T-helper 17 cell (primary cell): ENCODE measurements at regions not wholly inside any gene's neighbourhood (a gene's known extent, or its start where the extent isn't known, plus 50 kb on each side); places are given as distances from the start of the nearest gene placed in this dataset.

Source experiments
- ATAC-seq: fragments of 150-1000 bp; cut with Tn5 transposase; 2 replicates; pipeline ENCODE4 v1.10.0; 2021; ENCODE audit warnings: mild to moderate bottlenecking, moderate library complexity
- DNase-seq, 3 donors: peaks; one replicate each; pipeline versions ENCODE4 v3.0.0 to v3.0.0-alpha.2; 2020 to 2021
- H3K9me3 ChIP-seq: one replicate; pipeline ENCODE4 v1.7.0; 2013; ENCODE audit warnings: low read length, mild to moderate bottlenecking; ENCODE audit not compliant: control insufficient read depth, poor library complexity, severe bottlenecking
- H3K27ac Mint-ChIP-seq: one replicate; pipeline ENCODE4 v1.8.0; 2022; ENCODE audit warnings: mild to moderate bottlenecking, moderate library complexity, mixed read lengths
- H3K27me3 Mint-ChIP-seq: one replicate; pipeline ENCODE4 v1.8.0; 2022; ENCODE audit warnings: mixed read lengths
- H3K36me3 Mint-ChIP-seq: one replicate; pipeline ENCODE4 v1.8.0; 2022; ENCODE audit warnings: low read depth, mixed read lengths
- H3K4me1 Mint-ChIP-seq: one replicate; pipeline ENCODE4 v1.8.0; 2022; ENCODE audit warnings: mild to moderate bottlenecking, mixed read lengths
- H3K4me3 Mint-ChIP-seq: one replicate; pipeline ENCODE4 v1.8.0; 2022; ENCODE audit warnings: mild to moderate bottlenecking, moderate library complexity, mixed read lengths

GRCh38 chr16:51592001-51592501 lies 441.0 kb upstream of the SALL1 start:
- Mint-ChIP-seq H3K36me3 (no peaks in the 10 kb centered on the region), H3K4me1 (no peaks in the 10 kb centered on the region), H3K27ac (no peak overlapping the region), H3K4me3 (no peak overlapping the region), H3K27me3 (no peaks in the 10 kb centered on the region)
- ATAC-seq (no peak), DNase-seq (no peak)
- no peaks in the 10 kb centered on the region for H3K9me3 ChIP-seq

GRCh38 chr16:51591480-51591879 lies 440.4 kb upstream of the SALL1 start:
- no peaks in the 10 kb centered on the region for H3K9me3 ChIP-seq
- Mint-ChIP-seq H3K36me3 (no peaks in the 10 kb centered on the region), H3K4me1 (no peaks in the 10 kb centered on the region), H3K27ac (no peak overlapping the region), H3K4me3 (no peak overlapping the region), H3K27me3 (no peaks in the 10 kb centered on the region)
- ATAC-seq = no peak
- DNase-seq = no peak

- no peak for ATAC-seq
- DNase-seq = no peak
- Mint-ChIP-seq H3K4me1 (no peaks in the 10 kb centered on the region), H3K27me3 (no peaks in the 10 kb centered on the region), H3K36me3 (no peaks in the 10 kb centered on the region), H3K27ac (no peak overlapping the region), H3K4me3 (no peak overlapping the region)
- no peaks in the 10 kb centered on the region for H3K9me3 ChIP-seq
Measured at GRCh38 chr16:51579652-51580360, 428.7 kb upstream of the SALL1 start.

GRCh38 chr16:51577621-51578303 lies 426.7 kb upstream of the SALL1 start:
- no peak for ATAC-seq

GRCh38 chr16:51576498-51577195 lies 425.6 kb upstream of the SALL1 start:
- no peaks in the 10 kb centered on the region for H3K9me3 ChIP-seq
- no peaks in the 10 kb centered on the region for H3K4me1 Mint-ChIP-seq
- no peaks in the 10 kb centered on the region for H3K27me3 Mint-ChIP-seq
- no peaks in the 10 kb centered on the region for H3K36me3 Mint-ChIP-seq
- ATAC-seq = no peak
- H3K4me3 Mint-ChIP-seq = no peak overlapping the region
- no peak for DNase-seq
- no peak overlapping the region for H3K27ac Mint-ChIP-seq

More at GRCh38 chr16:51577621-51578303, 426.7 kb upstream of the SALL1 start:
- Mint-ChIP-seq H3K4me3 (no peak overlapping the region), H3K27ac (no peak overlapping the region), H3K36me3 (no peaks in the 10 kb centered on the region), H3K27me3 (no peaks in the 10 kb centered on the region), H3K4me1 (no peaks in the 10 kb centered on the region)
- no peaks in the 10 kb centered on the region for H3K9me3 ChIP-seq
- no peak for DNase-seq

- no peaks in the 10 kb centered on the region for H3K27me3 Mint-ChIP-seq
- H3K27ac Mint-ChIP-seq = no peak overlapping the region
- no peaks in the 10 kb centered on the region for H3K36me3 Mint-ChIP-seq
- DNase-seq (no peak), ATAC-seq (no peak)
- H3K4me3 Mint-ChIP-seq = no peak overlapping the region
- H3K9me3 ChIP-seq = no peaks in the 10 kb centered on the region
- H3K4me1 Mint-ChIP-seq = no peaks in the 10 kb centered on the region
Measured at GRCh38 chr16:51573191-51573590, 422.1 kb upstream of the SALL1 start.

DNA sequence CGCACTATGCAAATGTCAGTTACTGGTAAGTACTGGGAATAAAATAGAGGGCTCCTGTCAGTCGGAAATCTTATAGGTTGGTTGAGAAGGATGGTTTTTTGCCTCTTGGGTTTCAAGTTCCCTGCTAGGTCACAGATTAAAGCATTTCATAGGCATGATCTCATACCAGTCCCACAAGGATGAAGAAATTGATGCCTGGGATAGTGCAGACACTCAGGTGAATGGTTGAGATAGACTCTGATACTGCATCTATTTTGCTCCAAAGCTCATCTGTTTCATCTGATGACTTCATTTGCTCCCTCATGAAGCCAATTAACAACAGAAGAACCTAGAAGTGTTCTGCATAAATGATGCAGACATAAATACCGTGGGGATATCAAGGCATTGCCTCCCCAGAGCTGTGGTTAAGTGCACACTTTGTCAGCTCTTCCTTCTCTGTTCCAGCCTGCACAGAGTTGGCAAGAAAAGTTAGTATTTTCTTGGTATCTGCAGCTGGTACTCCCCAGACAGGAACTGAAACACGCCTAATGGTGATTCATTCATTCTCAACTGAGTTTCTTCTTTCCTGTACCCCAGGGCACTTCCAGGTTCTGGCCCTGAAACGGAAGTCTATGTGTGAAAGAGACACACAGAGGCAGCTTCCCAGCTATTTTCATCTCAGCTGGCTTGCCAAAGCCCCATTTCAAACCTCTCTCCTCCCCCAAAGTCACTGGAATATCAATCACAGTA lies 418.3 kb upstream of the SALL1 start:
- H3K4me1 Mint-ChIP-seq = no peaks in the 10 kb centered on the region
- ATAC-seq (no peak), DNase-seq (no peak)
- no peaks in the 10 kb centered on the region for H3K27me3 Mint-ChIP-seq
- no peaks in the 10 kb centered on the region for H3K36me3 Mint-ChIP-seq
- H3K27ac Mint-ChIP-seq = no peak overlapping the region
- no peak overlapping the region for H3K4me3 Mint-ChIP-seq
- no peaks in the 10 kb centered on the region for H3K9me3 ChIP-seq

GRCh38 chr16:51567911-51568310 lies 416.8 kb upstream of the SALL1 start:
- Mint-ChIP-seq H3K27me3 (no peaks in the 10 kb centered on the region), H3K4me3 (no peak overlapping the region), H3K36me3 (no peaks in the 10 kb centered on the region), H3K27ac (no peak overlapping the region), H3K4me1 (no peaks in the 10 kb centered on the region)
- no peaks in the 10 kb centered on the region for H3K9me3 ChIP-seq
- DNase-seq = no peak
- ATAC-seq = no peak

- no peaks in the 10 kb centered on the region for H3K36me3 Mint-ChIP-seq
Measured at GRCh38 chr16:51565184-51565583, 414.1 kb upstream of the SALL1 start.

DNA sequence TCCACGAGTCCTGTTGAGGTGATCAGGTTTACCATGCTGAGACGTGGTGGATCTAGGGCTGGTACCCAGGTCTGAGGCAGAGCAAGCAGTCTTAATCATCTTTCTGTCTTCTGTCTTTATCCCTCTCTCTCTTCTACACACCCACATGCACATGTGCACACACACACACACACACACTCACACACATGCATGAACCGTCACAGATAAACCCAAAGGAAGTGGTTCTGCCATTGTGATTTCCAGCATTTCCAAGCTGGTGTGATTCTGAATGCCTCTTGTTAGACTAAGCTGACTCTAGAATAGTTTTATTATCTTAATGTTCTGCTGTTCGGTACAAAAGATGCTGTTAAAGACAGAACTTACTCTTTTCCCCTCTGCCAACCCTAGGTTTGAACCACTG lies 411.8 kb upstream of the SALL1 start:
- H3K4me3 Mint-ChIP-seq = no peak overlapping the region
- no peak for ATAC-seq
- no peaks in the 10 kb centered on the region for H3K9me3 ChIP-seq
- no peak for DNase-seq
- no peaks in the 10 kb centered on the region for H3K4me1 Mint-ChIP-seq
- H3K27ac Mint-ChIP-seq = no peak overlapping the region
- no peaks in the 10 kb centered on the region for H3K36me3 Mint-ChIP-seq
- H3K27me3 Mint-ChIP-seq = no peaks in the 10 kb centered on the region

More at GRCh38 chr16:51565184-51565583, 414.1 kb upstream of the SALL1 start:
- H3K27ac Mint-ChIP-seq = no peak overlapping the region
- no peak for DNase-seq
- H3K9me3 ChIP-seq = no peaks in the 10 kb centered on the region
- no peaks in the 10 kb centered on the region for H3K27me3 Mint-ChIP-seq
- no peaks in the 10 kb centered on the region for H3K4me1 Mint-ChIP-seq
- no peak for ATAC-seq
- H3K4me3 Mint-ChIP-seq = no peak overlapping the region

GRCh38 chr16:51559901-51560300 lies 408.8 kb upstream of the SALL1 start:
- H3K27ac Mint-ChIP-seq = no peak overlapping the region
- no peak for ATAC-seq
- no peak for DNase-seq
- no peaks in the 10 kb centered on the region for H3K36me3 Mint-ChIP-seq
- H3K9me3 ChIP-seq = no peaks in the 10 kb centered on the region
- H3K4me3 Mint-ChIP-seq = no peak overlapping the region
- H3K27me3 Mint-ChIP-seq = no peaks in the 10 kb centered on the region
- H3K4me1 Mint-ChIP-seq = no peaks in the 10 kb centered on the region

DNA sequence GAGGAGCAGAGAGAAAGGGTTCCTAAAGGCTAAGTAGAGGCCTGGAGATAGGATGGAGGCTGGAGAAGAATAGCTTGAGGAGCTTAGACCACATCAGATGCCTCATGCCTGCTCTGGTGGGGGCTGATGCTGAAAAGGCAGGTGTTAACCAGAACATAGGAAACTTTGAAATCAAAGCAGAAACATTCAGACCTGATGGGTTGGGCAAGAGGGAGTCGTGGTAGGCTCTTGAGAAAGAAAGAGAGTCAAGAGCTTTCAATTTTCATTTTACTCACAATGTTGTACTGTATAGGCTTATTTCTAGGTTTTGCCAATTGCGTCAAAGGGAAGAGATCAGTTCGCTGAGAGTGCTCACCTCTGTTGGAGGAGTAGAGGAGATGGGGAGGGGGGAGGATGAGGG lies 406.6 kb upstream of the SALL1 start:
- ATAC-seq (no peak), DNase-seq (no peak)
- no peaks in the 10 kb centered on the region for H3K9me3 ChIP-seq
- Mint-ChIP-seq H3K4me1 (no peaks in the 10 kb centered on the region), H3K4me3 (no peak overlapping the region), H3K36me3 (no peaks in the 10 kb centered on the region), H3K27ac (no peak overlapping the region), H3K27me3 (no peaks in the 10 kb centered on the region)
